Medulla oblongata (tissue), 1 donor: ENCODE measurements at regions not wholly inside any gene's neighbourhood (a gene's known extent, or its start where the extent isn't known, plus 50 kb on each side); places are given as distances from the start of the nearest gene placed in this dataset.

Experiments
- DNase-seq: peaks from one replicate; pipeline ENCODE4 v3.0.0-alpha.2; 2015; ENCODE audit errors: extremely low spot score

- DNase-seq = no peak
Observed at GRCh38 chr12:24012528-24012927, 63.1 kb upstream of the SOX5 start.

- peak; percentile 40 for DNase-seq
Observed at GRCh38 chr12:24011927-24012507, 62.5 kb upstream of the SOX5 start.

GRCh38 chr12:24008166-24008565 is 58.7 kb upstream of the SOX5 start:
- DNase-seq = no peak
